COLO829 (cell line): ENCODE measurements at regions not wholly inside any gene's neighbourhood (a gene's known extent, or its start where the extent isn't known, plus 50 kb on each side); places are given as distances from the start of the nearest gene placed in this dataset.

Experiments
- DNase-seq: peaks from one replicate; pipeline ENCODE4 v3.0.0; 2012; ENCODE audit warnings: low spot score

GRCh38 chr3:30554317-30554690 is 52.1 kb upstream of the TGFBR2 start:
- no peak for DNase-seq

GRCh38 chr3:30555968-30556367 is 50.4 kb upstream of the TGFBR2 start:
- no peak for DNase-seq
